Stimulated activated CD8-positive, alpha-beta memory T cell treated with anti-CD3 and anti-CD28 coated beads, Interleukin-7, amount 100 ng/mL, for 24 hours (primary cell): ENCODE measurements at regions not wholly inside any gene's neighbourhood (a gene's known extent, or its start where the extent isn't known, plus 50 kb on each side); places are given as distances from the start of the nearest gene placed in this dataset.

Source experiments
- DNase-seq: peaks from one replicate; pipeline ENCODE4 v3.0.0-alpha.2; 2020; ENCODE audit warnings: low read depth

GRCh38 chr1:218772575-218772974, 401.1 kb upstream of the LYPLAL1 start:
- no peak for DNase-seq

GRCh38 chr1:218775501-218776021, 398.1 kb upstream of the LYPLAL1 start:
- no peak for DNase-seq

GRCh38 chr1:218778257-218779126, 395.2 kb upstream of the LYPLAL1 start:
- no peak for DNase-seq

GRCh38 chr1:218779341-218780100, 394.2 kb upstream of the LYPLAL1 start:
- no peak for DNase-seq

GRCh38 chr1:218783131-218783530, 390.5 kb upstream of the LYPLAL1 start:
- no peak for DNase-seq

GRCh38 chr1:218783916-218784315, 389.8 kb upstream of the LYPLAL1 start:
- no peak for DNase-seq

- no peak for DNase-seq
Measured at GRCh38 chr1:218785928-218786327, 387.8 kb upstream of the LYPLAL1 start.

- DNase-seq = no peak
Measured at GRCh38 chr1:218787826-218788225, 385.9 kb upstream of the LYPLAL1 start.

- no peak for DNase-seq
Measured at GRCh38 chr1:218796773-218797172, 376.9 kb upstream of the LYPLAL1 start.

GRCh38 chr1:218802799-218803198, 370.9 kb upstream of the LYPLAL1 start:
- no peak for DNase-seq

- DNase-seq = no peak
Measured at GRCh38 chr1:218803351-218803997, 370.2 kb upstream of the LYPLAL1 start.

GRCh38 chr1:218804014-218804785, 369.5 kb upstream of the LYPLAL1 start:
- DNase-seq = no peak

GRCh38 chr1:218809061-218809460, 364.6 kb upstream of the LYPLAL1 start:
- DNase-seq = no peak

GRCh38 chr1:218809625-218810024, 364.1 kb upstream of the LYPLAL1 start:
- DNase-seq = no peak

- DNase-seq = no peak
Measured at GRCh38 chr1:218810306-218810705, 363.4 kb upstream of the LYPLAL1 start.

- DNase-seq = no peak
Measured at GRCh38 chr1:218811497-218811896, 362.2 kb upstream of the LYPLAL1 start.

- no peak for DNase-seq
Measured at GRCh38 chr1:218812360-218812759, 361.3 kb upstream of the LYPLAL1 start.

- no peak for DNase-seq
Measured at GRCh38 chr1:218813237-218813636, 360.4 kb upstream of the LYPLAL1 start.

- no peak for DNase-seq
Measured at GRCh38 chr1:218815076-218815475, 358.6 kb upstream of the LYPLAL1 start.

- no peak for DNase-seq
Measured at GRCh38 chr1:218817071-218817470, 356.6 kb upstream of the LYPLAL1 start.

GRCh38 chr1:218817691-218818465, 355.8 kb upstream of the LYPLAL1 start:
- no peak for DNase-seq
